ENCODE measurements at regions not wholly inside any gene's neighbourhood (a gene's known extent, or its start where the extent isn't known, plus 50 kb on each side); places are given as distances from the start of the nearest gene placed in this dataset.

DNA sequence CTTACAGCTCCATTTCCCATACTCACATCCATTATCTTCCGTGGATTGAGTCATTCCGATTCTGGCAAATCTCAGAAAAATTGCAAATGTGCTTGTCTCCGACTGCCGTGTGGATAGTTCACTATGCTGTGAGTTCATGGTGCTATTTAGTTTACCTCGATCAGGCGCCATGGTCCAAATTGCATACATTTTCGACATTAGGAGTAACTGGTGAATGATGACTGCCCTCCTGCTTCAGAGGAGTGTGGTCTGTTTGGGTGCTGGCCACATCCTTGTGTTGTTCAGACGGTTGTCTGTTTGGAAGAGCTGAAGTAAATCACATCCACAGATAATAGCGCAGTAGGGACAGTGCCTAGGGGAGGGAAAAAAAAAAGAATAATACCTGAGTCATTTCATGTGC lies 439.5 kb downstream of the ZNF516 start:
- TF ChIP-seq, protein P1, sequence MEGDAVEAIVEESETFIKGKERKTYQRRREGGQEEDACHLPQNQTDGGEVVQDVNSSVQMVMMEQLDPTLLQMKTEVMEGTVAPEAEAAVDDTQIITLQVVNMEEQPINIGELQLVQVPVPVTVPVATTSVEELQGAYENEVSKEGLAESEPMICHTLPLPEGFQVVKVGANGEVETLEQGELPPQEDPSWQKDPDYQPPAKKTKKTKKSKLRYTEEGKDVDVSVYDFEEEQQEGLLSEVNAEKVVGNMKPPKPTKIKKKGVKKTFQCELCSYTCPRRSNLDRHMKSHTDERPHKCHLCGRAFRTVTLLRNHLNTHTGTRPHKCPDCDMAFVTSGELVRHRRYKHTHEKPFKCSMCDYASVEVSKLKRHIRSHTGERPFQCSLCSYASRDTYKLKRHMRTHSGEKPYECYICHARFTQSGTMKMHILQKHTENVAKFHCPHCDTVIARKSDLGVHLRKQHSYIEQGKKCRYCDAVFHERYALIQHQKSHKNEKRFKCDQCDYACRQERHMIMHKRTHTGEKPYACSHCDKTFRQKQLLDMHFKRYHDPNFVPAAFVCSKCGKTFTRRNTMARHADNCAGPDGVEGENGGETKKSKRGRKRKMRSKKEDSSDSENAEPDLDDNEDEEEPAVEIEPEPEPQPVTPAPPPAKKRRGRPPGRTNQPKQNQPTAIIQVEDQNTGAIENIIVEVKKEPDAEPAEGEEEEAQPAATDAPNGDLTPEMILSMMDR (conservative IDR thresholded peaks at IDR 0.05; ENCODE audit: low read length), result no peak
- no peak for TF ChIP-seq EZH2phosphoT487 (IDR thresholded peaks at IDR 0.05; ENCODE audit: borderline replicate concordance, low read depth, low read length)
